ENCODE measurements at regions not wholly inside any gene's neighbourhood (a gene's known extent, or its start where the extent isn't known, plus 50 kb on each side); places are given as distances from the start of the nearest gene placed in this dataset.

GRCh38 chr18:10119528-10119927 lies 205.7 kb downstream of the VAPA start:
- no peak for TF ChIP-seq CTCF (IDR thresholded peaks at IDR 0.05)
- TF ChIP-seq EP300 (IDR thresholded peaks at IDR 0.05) = no peak
- TF ChIP-seq POLR2AphosphoS5 (IDR thresholded peaks at IDR 0.05) = no peak
- no peak for TF ChIP-seq POLR2A (IDR thresholded peaks at IDR 0.05)
- H3K9me3 ChIP-seq = no peaks in the 10 kb centered on the region
- no peaks in the 10 kb centered on the region for H3K36me3 ChIP-seq
- H3K4me3 ChIP-seq = no peak overlapping the region
- no peak overlapping the region for H3K27ac ChIP-seq
- peaks cover 9 to 21% (median 13%) of the 10 kb centered on the region in 4 donors for H3K4me1 ChIP-seq
- WGBS, 2 donors = 95 to 96% methylated on average over 1 of the region's 1 CpG
- no peak for DNase-seq
- no peak for ATAC-seq (ENCODE audit: low FRiP score in 2 of 2)
- no peaks in the 10 kb centered on the region for H3K27me3 ChIP-seq

GRCh38 chr18:10119991-10120390 lies 206.2 kb downstream of the VAPA start:
- H3K4me3 ChIP-seq = no peak overlapping the region
- TF ChIP-seq POLR2AphosphoS5 (IDR thresholded peaks at IDR 0.05) (no peak), EP300 (IDR thresholded peaks at IDR 0.05) (no peak)
- ATAC-seq (ENCODE audit: low FRiP score in 2 of 2) = no peak
- no peaks in the 10 kb centered on the region for H3K9me3 ChIP-seq
- no peak overlapping the region for H3K27ac ChIP-seq
- no peaks in the 10 kb centered on the region for H3K36me3 ChIP-seq
- 93 to 96% methylated on average over 1 of the region's 1 CpG for WGBS, 2 donors
- H3K4me1 ChIP-seq = peaks cover 9 to 21% (median 13%) of the 10 kb centered on the region in 4 donors
- H3K27me3 ChIP-seq = no peaks in the 10 kb centered on the region
- no peak for DNase-seq

- Histone ChIP-seq H3K4me1 (peaks cover 9 to 21% (median 13%) of the 10 kb centered on the region in 4 donors), H3K27me3 (no peaks in the 10 kb centered on the region), H3K27ac (no peak overlapping the region), H3K4me3 (no peak overlapping the region), H3K36me3 (no peaks in the 10 kb centered on the region), H3K9me3 (no peaks in the 10 kb centered on the region)
- TF ChIP-seq CTCF (IDR thresholded peaks at IDR 0.05) (no peak), EP300 (IDR thresholded peaks at IDR 0.05) (no peak), POLR2AphosphoS5 (IDR thresholded peaks at IDR 0.05) (no peak)
- DNase-seq (no peak), ATAC-seq (ENCODE audit: low FRiP score in 2 of 2) (no peak)
- WGBS, 2 donors = 68 to 91% methylated on average over 3 of the region's 3 CpGs
Measured at GRCh38 chr18:10120622-10121021, 206.8 kb downstream of the VAPA start.

GRCh38 chr18:10121028-10121427 lies 207.2 kb downstream of the VAPA start:
- Histone ChIP-seq H3K4me1 (peaks cover 9 to 21% (median 13%) of the 10 kb centered on the region in 4 donors), H3K9me3 (no peaks in the 10 kb centered on the region), H3K27ac (no peak overlapping the region), H3K4me3 (no peak overlapping the region), H3K27me3 (no peaks in the 10 kb centered on the region), H3K36me3 (no peaks in the 10 kb centered on the region)
- DNase-seq (no peak), ATAC-seq (ENCODE audit: low FRiP score in 2 of 2) (no peak)
- WGBS, 2 donors = 80 to 92% methylated on average over 1 of the region's 1 CpG
- no peak for TF ChIP-seq POLR2AphosphoS5 (IDR thresholded peaks at IDR 0.05)

- no peaks in the 10 kb centered on the region for H3K9me3 ChIP-seq
- peaks cover 9 to 21% (median 13%) of the 10 kb centered on the region in 4 donors for H3K4me1 ChIP-seq
- peak overlapping the region in 3 of 4 donors; percentile 7 to 68 (median 36) for H3K27ac ChIP-seq
- ATAC-seq (ENCODE audit: low FRiP score in 2 of 2) (peak; percentile 58 to 86), DNase-seq (peak in 1 of 2 donors; percentile 47)
- TF ChIP-seq POLR2AphosphoS5 (IDR thresholded peaks at IDR 0.05) (peak in 1 of 2 donors; percentile 32), POLR2A (IDR thresholded peaks at IDR 0.05) (no peak)
- WGBS, 2 donors = 61 to 64% methylated on average over 11 of the region's 11 CpGs
- H3K36me3 ChIP-seq = no peaks in the 10 kb centered on the region
- H3K4me3 ChIP-seq = no peak overlapping the region
- no peaks in the 10 kb centered on the region for H3K27me3 ChIP-seq
Measured at GRCh38 chr18:10121786-10122515, 208.1 kb downstream of the VAPA start.

- TF ChIP-seq POLR2A (IDR thresholded peaks at IDR 0.05) (no peak), POLR2AphosphoS5 (IDR thresholded peaks at IDR 0.05) (no peak), CTCF (IDR thresholded peaks at IDR 0.05) (no peak), EP300 (IDR thresholded peaks at IDR 0.05) (no peak)
- Histone ChIP-seq H3K4me1 (peaks cover 9 to 21% (median 13%) of the 10 kb centered on the region in 4 donors), H3K36me3 (no peaks in the 10 kb centered on the region), H3K27me3 (no peaks in the 10 kb centered on the region), H3K27ac (peak overlapping the region in 2 of 4 donors; percentile 36 to 68), H3K9me3 (no peaks in the 10 kb centered on the region), H3K4me3 (no peak overlapping the region)
- WGBS, 2 donors = 76 to 80% methylated on average over 19 of the region's 19 CpGs
- DNase-seq = no peak
- no peak for ATAC-seq (ENCODE audit: low FRiP score in 2 of 2)
Measured at GRCh38 chr18:10122988-10123950, 209.5 kb downstream of the VAPA start.
